H1 (cell line): ENCODE measurements at regions not wholly inside any gene's neighbourhood (a gene's known extent, or its start where the extent isn't known, plus 50 kb on each side); places are given as distances from the start of the nearest gene placed in this dataset.

ENCODE experiments used
- CTCF ChIA-PET: fragments of 300-600 bp; sonication (Branson Sonifier 250); formaldehyde crosslinking; loops from one replicate; lab custom pipeline; 2021; ENCODE audit not compliant: partially characterized antibody; lab: Charles Lee
- POLR2A ChIA-PET: fragments of 300-600 bp; sonication (Branson Sonifier 250); formaldehyde crosslinking; loops from one replicate; lab custom pipeline; 2021; ENCODE audit warnings: inconsistent platforms; ENCODE audit not compliant: partially characterized antibody; lab: Charles Lee
- DNase-seq, 2 experiments: peaks; one replicate each; pipeline versions ENCODE4 v3.0.0 to v3.0.0-alpha.2; 2010 to 2022; ENCODE audit warnings: low spot score in 2 of 2, low read depth in 1 of 2, mixed read lengths in 1 of 2
- FAIRE-seq: peaks from 2 replicates; lab custom pipeline; 2011; peaks lifted over from hg19 to GRCh38; lab: Jason Lieb, UNC
- H2AFZ ChIP-seq: 2 replicates; pipeline ENCODE4 v1.8.1; 2012; ENCODE audit warnings: low read length, inconsistent platforms
- H2AK5ac ChIP-seq: 2 replicates; pipeline ENCODE4 v1.6.1; 2013; ENCODE audit warnings: low read depth, low read length
- H2BK120ac ChIP-seq: replicated peaks from 2 replicates; pipeline ENCODE3; 2013; ENCODE audit warnings: low read depth, low read length, inconsistent platforms
- H2BK12ac ChIP-seq: 2 replicates; pipeline ENCODE4 v1.6.1; 2013; ENCODE audit warnings: low read depth, low read length
- H2BK15ac ChIP-seq: 2 replicates; pipeline ENCODE4 v1.6.1; 2013; ENCODE audit warnings: low read length
- H2BK20ac ChIP-seq: 2 replicates; pipeline ENCODE4 v1.6.1; 2013; ENCODE audit warnings: low read length
- H2BK5ac ChIP-seq: 2 replicates; pipeline ENCODE4 v1.6.1; 2013; ENCODE audit warnings: low read depth, low read length
- H3K14ac ChIP-seq: 2 replicates; pipeline ENCODE4 v1.6.1; 2013; ENCODE audit warnings: inconsistent platforms; ENCODE audit not compliant: insufficient read length
- H3K18ac ChIP-seq: 2 replicates; pipeline ENCODE4 v1.6.1; 2013; ENCODE audit warnings: low read length; ENCODE audit errors: extremely low read depth
- H3K23ac ChIP-seq: 2 replicates; pipeline ENCODE4 v1.6.1; 2013; ENCODE audit warnings: inconsistent platforms; ENCODE audit not compliant: insufficient read length
- H3K23me2 ChIP-seq: 2 replicates; pipeline ENCODE4 v1.6.1; 2013; ENCODE audit warnings: low read depth, low read length
- H3K27ac ChIP-seq: 2 replicates; pipeline ENCODE4 v1.6.1; 2011; ENCODE audit warnings: low read depth, low read length, inconsistent platforms
- H3K27me3 ChIP-seq, 4 experiments: replicated peaks in 1 of 4; 1 replicate in 1 of 4; 2 replicates in 3 of 4; pipeline versions ENCODE4 v1.6.1 to v1.8.1; 2011 to 2013; ENCODE audit warnings: low read length in 3 of 4, mild to moderate bottlenecking in 3 of 4, inconsistent platforms in 2 of 4, mixed read lengths in 2 of 4, moderate library complexity in 1 of 4; ENCODE audit not compliant: control insufficient read depth in 3 of 4, insufficient read depth in 3 of 4; ENCODE audit errors: extremely low read depth in 1 of 4
- H3K36me3 ChIP-seq, 4 experiments: 2 replicates each; pipeline versions ENCODE4 v1.6.1 to v1.8.1; 2011 to 2013; ENCODE audit warnings: mild to moderate bottlenecking in 4 of 4, low read length in 3 of 4, moderate library complexity in 2 of 4, control low read depth in 1 of 4, inconsistent platforms in 1 of 4; ENCODE audit not compliant: insufficient read depth in 4 of 4, control insufficient read depth in 2 of 4
- H3K4ac ChIP-seq: replicated peaks from 2 replicates; pipeline ENCODE3; 2013; ENCODE audit warnings: low read length, low read depth, mixed read lengths, inconsistent platforms; ENCODE audit not compliant: insufficient read length
- H3K4me1 ChIP-seq, 4 experiments: replicated peaks in 1 of 4; 1 replicate in 1 of 4; 2 replicates in 3 of 4; pipeline versions ENCODE4 v1.6.1 to v1.8.1; 2011 to 2013; ENCODE audit warnings: low read length in 3 of 4, inconsistent platforms in 2 of 4, mixed read lengths in 1 of 4; ENCODE audit not compliant: insufficient read depth in 4 of 4, control insufficient read depth in 3 of 4
- H3K4me2 ChIP-seq, 2 experiments: 2 replicates each; pipeline versions ENCODE4 v1.6.1 to v1.8.1; 2011 to 2013; ENCODE audit warnings: low read depth in 2 of 2, low read length in 2 of 2, control low read depth in 1 of 2, inconsistent platforms in 1 of 2, mild to moderate bottlenecking in 1 of 2; ENCODE audit not compliant: insufficient read depth in 1 of 2
- H3K4me3 ChIP-seq, 4 experiments: fragments of 200-600, 300-600 bp in 1 of 4; sonication (generic), shearing (Covaris generic), sonication (Bioruptor Twin) in 1 of 4; 2 replicates each; pipeline versions ENCODE4 v1.5.1 to v1.8.1; 2011 to 2016; ENCODE audit warnings: low read length in 4 of 4, low read depth in 3 of 4, control low read depth in 2 of 4, inconsistent platforms in 2 of 4, mild to moderate bottlenecking in 2 of 4, mixed read lengths in 1 of 4, moderate library complexity in 1 of 4; ENCODE audit not compliant: insufficient read depth in 2 of 4; ENCODE audit errors: extremely low read depth in 1 of 4
- H3K56ac ChIP-seq: replicated peaks from 2 replicates; pipeline ENCODE3; 2013; ENCODE audit warnings: low read depth, mild to moderate bottlenecking, mixed read lengths, low read length, inconsistent platforms; ENCODE audit not compliant: insufficient read length
- H3K79me1 ChIP-seq: 2 replicates; pipeline ENCODE4 v1.6.1; 2013; ENCODE audit warnings: low read depth, low read length, control low read depth
- H3K79me2 ChIP-seq, 2 experiments: 2 replicates each; pipeline versions ENCODE4 v1.6.1 to v1.8.1; 2012 to 2013; ENCODE audit warnings: low read length in 2 of 2, mild to moderate bottlenecking in 2 of 2, inconsistent platforms in 1 of 2; ENCODE audit not compliant: insufficient read depth in 2 of 2, control insufficient read depth in 1 of 2
- H3K9ac ChIP-seq, 4 experiments: replicated peaks in 1 of 4; 1 replicate in 1 of 4; 2 replicates in 3 of 4; pipeline versions ENCODE4 v1.6.1 to v1.8.1; 2011 to 2013; ENCODE audit warnings: low read depth in 3 of 4, low read length in 3 of 4, control low read depth in 2 of 4, mild to moderate bottlenecking in 2 of 4, moderate library complexity in 2 of 4, inconsistent platforms in 1 of 4; ENCODE audit errors: extremely low read depth in 1 of 4
- H3K9me3 ChIP-seq, 2 experiments: 2 replicates each; pipeline versions ENCODE4 v1.6.1 to v1.8.1; 2012 to 2013; ENCODE audit warnings: mild to moderate bottlenecking in 2 of 2, moderate library complexity in 2 of 2, control low read depth in 1 of 2, inconsistent platforms in 1 of 2, low read depth in 1 of 2, low read length in 1 of 2, mixed read lengths in 1 of 2; ENCODE audit not compliant: insufficient read depth in 2 of 2
- H4K20me1 ChIP-seq, 2 experiments: replicated peaks in 1 of 2; 2 replicates each; pipeline versions ENCODE3 to v1.8.1; 2011 to 2013; ENCODE audit warnings: inconsistent platforms in 2 of 2, low read length in 2 of 2, mild to moderate bottlenecking in 1 of 2; ENCODE audit not compliant: insufficient read depth in 2 of 2, control insufficient read depth in 1 of 2
- H4K5ac ChIP-seq: 2 replicates; pipeline ENCODE4 v1.6.1; 2013; ENCODE audit warnings: low read length, low read depth, mixed read lengths, inconsistent platforms; ENCODE audit not compliant: insufficient read length
- H4K8ac ChIP-seq: 2 replicates; pipeline ENCODE4 v1.8.0; 2013; ENCODE audit warnings: mild to moderate bottlenecking, moderate library complexity, low read length, inconsistent platforms; ENCODE audit not compliant: insufficient read depth; ENCODE audit errors: extremely low read depth
- H4K91ac ChIP-seq: replicated peaks from 2 replicates; pipeline ENCODE3; 2013; ENCODE audit warnings: low read length, mixed read lengths, inconsistent platforms; ENCODE audit not compliant: insufficient read length
- JUND ChIP-seq: IDR thresholded peaks from 2 replicates; pipeline ENCODE4 v1.6.1; 2011; ENCODE audit warnings: mild to moderate bottlenecking, improper control_type of control experiment, low read length
- RAD21 ChIP-seq, 2 experiments: IDR thresholded peaks in 1 of 2; conservative IDR thresholded peaks in 1 of 2; 2 replicates each; pipeline ENCODE4 v1.6.1; 2011; ENCODE audit warnings: low read depth in 2 of 2, low read length in 2 of 2, improper control_type of control experiment in 1 of 2, inconsistent platforms in 1 of 2, mild to moderate bottlenecking in 1 of 2, moderate library complexity in 1 of 2
- WGBS, 2 experiments: shearing (Covaris generic) in 1 of 2; methylation state at CpG; one replicate each; pipeline versions ENCODE4 v1.1.6 to v1.1.7; 2013 to 2015; ENCODE audit warnings: low lambda C conversion rate in 2 of 2, mixed read lengths in 2 of 2, inconsistent platforms in 1 of 2, low coverage in 1 of 2, missing lambda C conversion rate in 1 of 2; ENCODE audit not compliant: insufficient replicate concordance in 2 of 2, insufficient coverage in 1 of 2, insufficient read length in 1 of 2; ENCODE audit errors: extremely low coverage in 1 of 2, missing lambda C conversion rate in 1 of 2; 5-methylcytosine and 5-hydroxymethylcytosine counted together
- TF ChIP-seq, protein P1 (sequence below), 3 experiments: IDR thresholded peaks; 1 replicate in 2 of 3; 2 replicates in 1 of 3; pipeline versions ENCODE4 v1.5.1 to v1.6.1; 2011; ENCODE audit warnings: low read length in 3 of 3, mild to moderate bottlenecking in 3 of 3, inconsistent platforms in 2 of 3, low read depth in 1 of 3, moderate library complexity in 1 of 3; ENCODE audit not compliant: insufficient read depth in 1 of 3; ENCODE audit errors: control extremely low read depth in 1 of 3

DNA sequence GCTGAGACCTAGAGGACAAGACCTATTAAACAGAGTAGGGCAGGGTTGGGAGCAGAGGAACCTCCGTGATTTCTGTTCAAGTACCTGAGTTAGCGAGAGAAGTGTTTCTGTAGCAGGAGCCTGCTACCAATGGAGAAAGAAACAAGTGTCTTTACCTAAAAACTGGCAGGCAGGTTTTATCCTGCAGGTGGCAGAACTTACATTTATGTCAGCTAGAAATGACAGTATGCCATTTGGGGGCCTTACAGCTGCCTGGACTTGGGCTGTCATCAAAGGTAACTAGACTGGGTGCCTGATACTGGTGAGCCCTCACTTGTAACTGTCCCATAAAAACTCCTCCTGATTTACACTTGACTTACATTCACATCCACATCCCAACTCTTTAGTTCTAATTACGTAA lies 185.3 kb upstream of the MIR17HG start:
- Histone ChIP-seq H3K18ac (no peak overlapping the region), H3K14ac (no peak overlapping the region), H4K91ac (no peak overlapping the region), H3K36me3 (no peaks in the 10 kb centered on the region), H3K56ac (no peak overlapping the region), H2BK120ac (no peak overlapping the region), H3K9me3 (no peaks in the 10 kb centered on the region), H2BK12ac (no peak overlapping the region), H2AFZ (0 out of 2 replicates have a peak overlapping the region, but pooled peaks have one; percentile 19), H2BK20ac (no peak overlapping the region), H3K79me1 (no peaks in the 10 kb centered on the region), H2BK5ac (no peak overlapping the region), H3K4me3 (no peak overlapping the region), H4K8ac (no peak overlapping the region), H3K23me2 (no peaks in the 10 kb centered on the region), H3K23ac (no peak overlapping the region), H2BK15ac (no peak overlapping the region; the same call in 1 of the 2 replicates), H3K27me3 (no peaks in the 10 kb centered on the region; a peak in 1 of 7 replicates), H3K4me2 (no peak overlapping the region), H4K5ac (no peak overlapping the region), H2AK5ac (no peak overlapping the region), H3K9ac (no peak overlapping the region), H3K4ac (no peak overlapping the region), H3K79me2 (no peaks in the 10 kb centered on the region), H3K27ac (no peak overlapping the region), H3K4me1 (no peaks in the 10 kb centered on the region), H4K20me1 (no peaks in the 10 kb centered on the region)
- ChIA-PET POLR2A (interaction anchor here (0.5 to 1.5 kb wide), 2 partner anchors 12 to 771 kb away, joined by 3 read pairs; no protein-coding TSS in a partner anchor), CTCF (interaction anchor here (0.9 to 2.4 kb wide), 11 partner anchors 13 to 162 kb away, joined by 3 to 16 read pairs (median 5); no protein-coding TSS in a partner anchor)
- 87% methylated on average over 3 of the region's 3 CpGs; no CpG with 5 or more reads in 1 of the 2 experiments for WGBS, 2 experiments
- TF ChIP-seq RAD21 (IDR thresholded peaks at IDR 0.05 in 1 of 2, conservative IDR thresholded peaks at IDR 0.05 in 1 of 2; ENCODE audit: low read depth in 2 of 2, low read length in 2 of 2) (peak; percentile 52 to 72), JUND (no peak)
- TF ChIP-seq, protein P1, sequence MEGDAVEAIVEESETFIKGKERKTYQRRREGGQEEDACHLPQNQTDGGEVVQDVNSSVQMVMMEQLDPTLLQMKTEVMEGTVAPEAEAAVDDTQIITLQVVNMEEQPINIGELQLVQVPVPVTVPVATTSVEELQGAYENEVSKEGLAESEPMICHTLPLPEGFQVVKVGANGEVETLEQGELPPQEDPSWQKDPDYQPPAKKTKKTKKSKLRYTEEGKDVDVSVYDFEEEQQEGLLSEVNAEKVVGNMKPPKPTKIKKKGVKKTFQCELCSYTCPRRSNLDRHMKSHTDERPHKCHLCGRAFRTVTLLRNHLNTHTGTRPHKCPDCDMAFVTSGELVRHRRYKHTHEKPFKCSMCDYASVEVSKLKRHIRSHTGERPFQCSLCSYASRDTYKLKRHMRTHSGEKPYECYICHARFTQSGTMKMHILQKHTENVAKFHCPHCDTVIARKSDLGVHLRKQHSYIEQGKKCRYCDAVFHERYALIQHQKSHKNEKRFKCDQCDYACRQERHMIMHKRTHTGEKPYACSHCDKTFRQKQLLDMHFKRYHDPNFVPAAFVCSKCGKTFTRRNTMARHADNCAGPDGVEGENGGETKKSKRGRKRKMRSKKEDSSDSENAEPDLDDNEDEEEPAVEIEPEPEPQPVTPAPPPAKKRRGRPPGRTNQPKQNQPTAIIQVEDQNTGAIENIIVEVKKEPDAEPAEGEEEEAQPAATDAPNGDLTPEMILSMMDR (IDR thresholded peaks at IDR 0.05; ENCODE audit: control extremely low read depth in 1 of 3, insufficient read depth in 1 of 3, low read depth in 1 of 3, low read length in 3 of 3) = peak in 2 of 3 experiments; percentile 51 to 55; a peak in 3 of 4 replicates
- DNase-seq (no peak), FAIRE-seq (peak; percentile 76)
